ENCODE measurements at regions not wholly inside any gene's neighbourhood (a gene's known extent, or its start where the extent isn't known, plus 50 kb on each side); places are given as distances from the start of the nearest gene placed in this dataset.

DNA sequence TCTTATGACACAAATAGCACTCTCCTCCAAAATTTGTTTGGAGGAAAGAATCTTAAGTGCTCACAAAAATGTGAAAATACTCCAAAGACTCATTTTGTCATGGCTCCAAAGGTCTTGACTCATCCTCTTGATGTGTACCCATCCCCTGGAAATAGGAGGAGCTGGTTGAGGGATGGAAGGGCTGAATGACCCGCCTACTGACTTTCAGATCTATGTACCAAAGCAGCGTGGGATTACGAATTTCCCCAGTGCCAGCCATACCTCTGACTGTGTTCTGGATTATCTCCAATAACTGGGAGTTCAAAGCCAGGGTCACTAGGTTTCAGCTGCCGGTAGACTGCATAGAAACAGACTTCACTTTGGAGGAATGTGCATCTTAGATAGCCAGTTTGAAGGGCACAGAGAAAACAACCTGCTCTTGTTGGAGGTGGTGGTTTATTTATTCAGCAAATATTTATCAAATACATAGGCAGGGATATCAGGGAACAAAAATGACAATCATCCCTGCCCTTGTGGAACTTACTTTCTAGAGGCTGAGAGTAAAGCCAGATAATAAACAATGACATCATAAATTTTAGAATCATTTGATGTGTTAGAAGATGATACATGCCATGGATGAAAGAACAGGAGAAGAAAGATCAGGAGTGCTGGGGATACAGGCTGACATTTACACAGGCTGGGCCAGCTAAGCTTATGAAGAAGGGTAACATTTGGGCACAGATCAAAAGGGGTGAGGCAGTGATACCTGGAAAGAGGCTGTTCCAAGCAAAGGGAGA lies 246.6 kb downstream of the TBXT start:
- TF ChIP-seq EZH2 (IDR thresholded peaks at IDR 0.05) (no peak), POLR2AphosphoS5 (IDR thresholded peaks at IDR 0.05; ENCODE audit: borderline replicate concordance, low read depth, low read length) (no peak)

Data from SK-N-MC (cell line).